ENCODE measurements at regions not wholly inside any gene's neighbourhood (a gene's known extent, or its start where the extent isn't known, plus 50 kb on each side); places are given as distances from the start of the nearest gene placed in this dataset.

DNA sequence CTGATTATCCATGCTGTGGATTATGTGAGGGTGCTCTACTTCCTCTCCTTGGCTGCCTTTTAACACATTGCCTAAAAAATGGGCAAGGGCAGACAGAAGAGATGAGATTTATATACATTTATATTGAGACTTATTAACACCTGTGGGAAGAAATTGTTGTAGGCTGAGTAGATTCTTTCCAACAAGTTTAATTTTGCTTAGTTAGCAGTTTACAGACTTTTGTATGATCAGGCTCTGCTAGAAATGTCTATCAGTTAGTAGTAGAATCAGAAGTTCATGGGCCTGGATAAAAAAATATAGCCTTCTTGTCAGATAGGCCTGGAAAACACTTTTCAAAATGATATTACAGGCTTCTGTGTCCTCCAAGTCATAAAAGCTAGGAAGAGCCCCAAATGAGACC lies 111.3 kb upstream of the LEF1 start:
- TF ChIP-seq, protein P1, sequence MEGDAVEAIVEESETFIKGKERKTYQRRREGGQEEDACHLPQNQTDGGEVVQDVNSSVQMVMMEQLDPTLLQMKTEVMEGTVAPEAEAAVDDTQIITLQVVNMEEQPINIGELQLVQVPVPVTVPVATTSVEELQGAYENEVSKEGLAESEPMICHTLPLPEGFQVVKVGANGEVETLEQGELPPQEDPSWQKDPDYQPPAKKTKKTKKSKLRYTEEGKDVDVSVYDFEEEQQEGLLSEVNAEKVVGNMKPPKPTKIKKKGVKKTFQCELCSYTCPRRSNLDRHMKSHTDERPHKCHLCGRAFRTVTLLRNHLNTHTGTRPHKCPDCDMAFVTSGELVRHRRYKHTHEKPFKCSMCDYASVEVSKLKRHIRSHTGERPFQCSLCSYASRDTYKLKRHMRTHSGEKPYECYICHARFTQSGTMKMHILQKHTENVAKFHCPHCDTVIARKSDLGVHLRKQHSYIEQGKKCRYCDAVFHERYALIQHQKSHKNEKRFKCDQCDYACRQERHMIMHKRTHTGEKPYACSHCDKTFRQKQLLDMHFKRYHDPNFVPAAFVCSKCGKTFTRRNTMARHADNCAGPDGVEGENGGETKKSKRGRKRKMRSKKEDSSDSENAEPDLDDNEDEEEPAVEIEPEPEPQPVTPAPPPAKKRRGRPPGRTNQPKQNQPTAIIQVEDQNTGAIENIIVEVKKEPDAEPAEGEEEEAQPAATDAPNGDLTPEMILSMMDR (IDR thresholded peaks at IDR 0.05; ENCODE audit: low read depth, low read length): no peak
- DNase-seq (ENCODE audit: extremely low read depth, low read depth): no peak

DNA sequence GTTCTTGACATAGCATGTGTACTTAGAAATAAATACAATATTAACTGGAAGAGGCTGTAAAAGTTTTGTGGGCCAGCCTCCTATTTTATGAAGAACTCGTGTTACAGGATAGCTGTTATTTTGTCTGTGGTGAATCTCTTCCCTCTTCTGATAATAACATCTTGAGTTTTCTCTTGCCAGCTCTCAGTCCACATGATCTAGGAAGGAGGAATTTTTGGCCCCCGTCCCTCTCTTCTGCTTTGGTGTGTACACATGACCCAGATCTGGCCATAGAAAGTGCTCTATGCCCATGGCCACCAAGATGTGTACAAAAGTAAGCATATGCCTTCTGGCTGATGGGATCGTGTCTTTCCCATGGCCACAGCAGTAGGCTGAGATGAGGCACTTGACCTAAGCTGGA lies 108.0 kb upstream of the LEF1 start:
- TF ChIP-seq, protein P1 (IDR thresholded peaks at IDR 0.05; ENCODE audit: low read depth, low read length): no peak
- no peak for DNase-seq (ENCODE audit: extremely low read depth, low read depth)

GRCh38 chr4:108272986-108273385 lies 104.3 kb upstream of the LEF1 start:
- DNase-seq (ENCODE audit: extremely low read depth, low read depth): no peak
- TF ChIP-seq, protein P1 (IDR thresholded peaks at IDR 0.05; ENCODE audit: low read depth, low read length): no peak

DNA sequence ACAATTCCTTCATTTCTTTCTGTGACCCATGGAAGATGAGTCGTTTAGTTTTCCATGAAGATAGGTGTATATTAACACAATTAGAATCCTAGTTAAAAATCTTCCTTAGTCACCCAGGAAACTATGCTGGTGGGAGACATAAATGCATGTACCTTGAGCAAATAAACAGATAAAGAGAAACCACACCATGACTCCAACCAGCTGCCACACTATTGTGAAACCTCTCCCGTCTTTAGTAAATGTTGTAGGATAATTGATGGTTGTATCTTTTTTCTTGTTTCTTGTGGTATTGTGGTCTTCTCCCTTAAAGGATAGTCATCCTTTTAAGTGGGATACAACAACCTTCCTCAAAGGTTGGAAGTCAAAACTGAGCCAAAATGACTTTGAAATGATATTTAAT lies 103.8 kb upstream of the LEF1 start:
- no peak for DNase-seq (ENCODE audit: extremely low read depth, low read depth)
- TF ChIP-seq, protein P1 (IDR thresholded peaks at IDR 0.05; ENCODE audit: low read depth, low read length): no peak

DNA sequence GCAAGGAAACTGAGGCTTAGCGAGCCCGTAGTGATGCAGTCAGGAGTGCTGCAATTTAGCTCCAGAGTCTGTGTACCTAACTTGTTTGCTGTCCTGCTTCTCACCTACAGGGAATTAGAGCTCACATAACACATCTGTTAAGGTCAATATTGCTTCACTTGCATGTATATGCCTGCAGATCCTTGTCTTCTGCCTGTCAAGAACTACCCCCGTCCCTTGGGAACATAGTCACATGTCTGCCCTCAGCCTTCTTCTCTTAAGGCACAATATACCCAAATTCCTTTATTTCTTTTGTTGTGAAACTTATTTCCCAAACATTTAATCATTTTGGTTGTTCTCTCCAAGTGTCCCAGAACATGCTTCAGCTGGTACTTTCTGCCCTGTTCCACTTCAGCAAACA lies 103.3 kb upstream of the LEF1 start:
- DNase-seq (ENCODE audit: extremely low read depth, low read depth): no peak
- TF ChIP-seq, protein P1 (IDR thresholded peaks at IDR 0.05; ENCODE audit: low read depth, low read length): no peak

DNA sequence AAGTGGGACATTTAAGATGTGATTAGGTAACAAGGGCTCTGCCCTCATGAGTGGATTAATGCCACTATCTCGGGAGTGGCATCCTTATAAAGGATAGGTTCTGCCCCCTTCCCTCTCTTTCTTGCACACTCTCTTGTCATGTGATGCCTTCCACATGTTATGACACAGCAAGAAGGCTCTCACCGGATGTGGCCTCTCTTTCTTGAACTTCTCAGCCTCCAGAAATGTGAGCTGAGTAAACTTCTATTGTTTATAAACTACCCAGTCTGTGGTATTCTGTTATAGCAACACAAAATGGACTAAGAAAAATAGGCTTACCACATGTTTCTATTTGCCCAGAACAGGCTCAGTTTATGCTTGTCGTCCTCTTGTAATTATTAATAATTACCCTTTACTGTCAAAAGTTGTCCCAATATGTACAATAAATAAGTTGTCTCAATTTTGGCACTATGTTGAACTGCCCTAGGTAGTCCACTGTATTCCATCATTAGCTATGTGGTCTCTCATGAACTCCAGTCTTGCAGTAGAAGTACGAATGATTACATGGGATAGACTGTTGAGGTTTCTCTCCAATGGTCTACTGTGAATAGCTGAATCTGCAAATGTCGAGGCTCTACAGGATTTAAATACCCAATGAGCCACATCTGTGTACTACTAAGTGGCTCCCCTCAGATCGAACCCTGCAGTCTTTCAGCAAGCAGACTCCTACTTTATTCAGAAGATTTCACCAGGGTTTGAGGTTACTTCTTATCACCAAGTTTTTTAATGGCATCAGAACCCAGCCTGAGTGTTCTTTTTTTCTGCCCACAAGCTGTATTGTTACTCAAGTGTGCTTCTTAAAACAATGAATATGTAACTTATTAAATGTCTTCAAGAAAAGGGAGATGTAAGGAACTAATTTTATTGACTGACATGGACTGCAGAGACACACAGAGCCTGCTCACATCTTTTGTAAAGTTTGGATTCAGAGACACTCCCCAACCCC lies 102.0 kb upstream of the LEF1 start:
- TF ChIP-seq, protein P1 (IDR thresholded peaks at IDR 0.05; ENCODE audit: low read depth, low read length): no peak
- peak; percentile 45 for DNase-seq (ENCODE audit: extremely low read depth, low read depth)

- TF ChIP-seq, protein P1 (IDR thresholded peaks at IDR 0.05; ENCODE audit: low read depth, low read length): no peak
- no peak for DNase-seq (ENCODE audit: extremely low read depth, low read depth)
These were observed 96.0 kb upstream of the LEF1 start for GRCh38 chr4:108264693-108265092.

All from AG09319 (cell line).